Endothelial cell of umbilical vein (primary cell): ENCODE measurements at regions not wholly inside any gene's neighbourhood (a gene's known extent, or its start where the extent isn't known, plus 50 kb on each side); places are given as distances from the start of the nearest gene placed in this dataset.

ENCODE experiments used
- BruUV-seq: library from RNA; stranded (reverse); fragments of 400-500 nt; replicated peaks from 2 replicates; lab custom pipeline; 2021; lab: Mats Ljungman, UMichigan
- CTCF ChIA-PET: fragments of 300-600, 350-600 bp; sonication (Branson Sonifier 250); formaldehyde crosslinking; loops from one replicate; lab custom pipeline; 2021; ENCODE audit warnings: antibody characterized with exemption, inconsistent platforms; lab: Charles Lee
- POLR2A ChIA-PET: fragments of 300-600, 350-600 bp; sonication (Branson Sonifier 250); formaldehyde crosslinking; loops from one replicate; lab custom pipeline; 2021; ENCODE audit warnings: antibody characterized with exemption, inconsistent platforms; lab: Charles Lee
- DNase-seq: peaks from one replicate; pipeline ENCODE4 v3.0.0-alpha.2; 2011; ENCODE audit warnings: low read depth, low spot score
- FAIRE-seq: peaks from 2 replicates; lab custom pipeline; 2011; peaks lifted over from hg19 to GRCh38; lab: Jason Lieb, UNC
- H2AFZ ChIP-seq: 2 replicates; pipeline ENCODE4 v1.6.0; 2012; ENCODE audit warnings: low read depth, low read length, control low read depth, inconsistent platforms
- H3K27ac ChIP-seq: 2 replicates; pipeline ENCODE4 v1.5.1; 2011; ENCODE audit warnings: low read depth, mild to moderate bottlenecking, control low read depth, low read length, moderate library complexity; ENCODE audit not compliant: insufficient read depth
- H3K27me3 ChIP-seq, 2 experiments: 2 replicates each; pipeline versions ENCODE4 v1.6.0 to v1.6.1; 2011; ENCODE audit warnings: low read length in 2 of 2, mixed read lengths in 1 of 2; ENCODE audit not compliant: control insufficient read depth in 2 of 2, insufficient read depth in 2 of 2
- H3K36me3 ChIP-seq, 2 experiments: 2 replicates in 1 of 2; 3 replicates in 1 of 2; pipeline ENCODE4 v1.5.1; 2011; ENCODE audit warnings: low read length in 2 of 2, mild to moderate bottlenecking in 1 of 2, moderate library complexity in 1 of 2; ENCODE audit not compliant: control insufficient read depth in 2 of 2, insufficient read depth in 2 of 2; ENCODE audit errors: extremely low read depth in 1 of 2
- H3K4me1 ChIP-seq: 3 replicates; pipeline ENCODE4 v1.5.1; 2011; ENCODE audit warnings: mild to moderate bottlenecking, low read length; ENCODE audit not compliant: control insufficient read depth, insufficient read depth; ENCODE audit errors: extremely low read depth
- H3K4me2 ChIP-seq: 2 replicates; pipeline ENCODE4 v1.6.1; 2011; ENCODE audit warnings: low read length, control low read depth, mixed read lengths; ENCODE audit not compliant: insufficient read depth
- H3K4me3 ChIP-seq, 3 experiments: fragments of 200-600 bp in 1 of 3; sonication (generic), shearing (Covaris generic) in 1 of 3; replicated peaks in 1 of 3; 2 replicates each; pipeline ENCODE4 v1.5.1; 2011 to 2016; ENCODE audit warnings: control low read depth in 3 of 3, low read length in 3 of 3, mild to moderate bottlenecking in 2 of 3, inconsistent platforms in 1 of 3, low read depth in 1 of 3, moderate library complexity in 1 of 3; ENCODE audit not compliant: insufficient read depth in 1 of 3
- H3K79me2 ChIP-seq: 2 replicates; pipeline ENCODE4 v1.6.0; 2012; ENCODE audit warnings: low read length, inconsistent platforms; ENCODE audit not compliant: control insufficient read depth, insufficient read depth
- H3K9ac ChIP-seq: replicated peaks from 2 replicates; pipeline ENCODE3; 2011; ENCODE audit warnings: low read length, control low read depth; ENCODE audit not compliant: insufficient read depth; ENCODE audit errors: extremely low read depth
- H3K9me1 ChIP-seq: replicated peaks from 3 replicates; pipeline ENCODE4 v1.6.0; 2011; ENCODE audit warnings: mild to moderate bottlenecking, low read length; ENCODE audit not compliant: control insufficient read depth, insufficient read depth; ENCODE audit errors: extremely low read depth
- H3K9me3 ChIP-seq: replicated peaks from 2 replicates; pipeline ENCODE4 v1.5.1; 2012; ENCODE audit warnings: low read length, inconsistent platforms; ENCODE audit not compliant: control insufficient read depth, insufficient read depth
- H4K20me1 ChIP-seq: replicated peaks from 2 replicates; pipeline ENCODE3; 2011; ENCODE audit warnings: mild to moderate bottlenecking, low read length; ENCODE audit not compliant: control insufficient read depth, insufficient read depth; ENCODE audit errors: extremely low read depth
- EZH2 ChIP-seq: IDR thresholded peaks from 2 replicates; pipeline ENCODE4 v1.6.1; 2012; ENCODE audit warnings: borderline replicate concordance, low read depth, mild to moderate bottlenecking, moderate library complexity, low read length, inconsistent platforms; ENCODE audit not compliant: severe bottlenecking
- FOS ChIP-seq: IDR thresholded peaks from 2 replicates; pipeline ENCODE4 v1.6.1; 2011; ENCODE audit warnings: mild to moderate bottlenecking, low read length, moderate library complexity, borderline replicate concordance; ENCODE audit not compliant: insufficient read depth
- GATA2 ChIP-seq: IDR thresholded peaks from 2 replicates; pipeline ENCODE4 v1.7.0; 2011; ENCODE audit warnings: low read depth, mild to moderate bottlenecking, moderate library complexity, mixed read lengths, low read length; ENCODE audit not compliant: insufficient read length, insufficient read depth
- JUN ChIP-seq: IDR thresholded peaks from 2 replicates; pipeline ENCODE4 v1.6.1; 2011; ENCODE audit warnings: borderline replicate concordance, low read depth; ENCODE audit not compliant: insufficient read length, insufficient read depth
- MYC ChIP-seq: IDR thresholded peaks from one replicate; pipeline ENCODE4 v1.6.1; 2011; ENCODE audit warnings: mild to moderate bottlenecking, low read depth, low read length
- POLR2A ChIP-seq: IDR thresholded peaks from 2 replicates; pipeline ENCODE4 v1.6.1; 2012; ENCODE audit warnings: low read depth, mild to moderate bottlenecking, control low read depth, low read length
- POLR2AphosphoS5 ChIP-seq: IDR thresholded peaks from 2 replicates; pipeline ENCODE4 v1.6.1; 2012; ENCODE audit warnings: low read depth, mild to moderate bottlenecking, control low read depth, low read length, moderate library complexity; ENCODE audit not compliant: insufficient read depth
- dilution Hi-C: fragments of 300-500 bp; cut with MboI; formaldehyde crosslinking; loops from one replicate; pipeline ENCODE4 v1.15.0; 2019; ENCODE audit warnings: low sequenced_read_pairs; ENCODE audit not compliant: extremely low pct_ligation_motif_present
- intact Hi-C: fragments of 100-400 bp; cut with micrococcal nuclease; formaldehyde crosslinking; loops from one replicate; pipeline ENCODE4 v1.10.0; 2022
- TF ChIP-seq, protein P1 (sequence below), 2 donors: IDR thresholded peaks; 1 replicate in 1 of 2; 2 replicates in 1 of 2; pipeline ENCODE4 v1.5.1; 2011; ENCODE audit warnings: low read length in 2 of 2, mild to moderate bottlenecking in 2 of 2, moderate library complexity in 2 of 2, control low read depth in 1 of 2, inconsistent platforms in 1 of 2, low read depth in 1 of 2; ENCODE audit not compliant: insufficient read depth in 1 of 2; ENCODE audit errors: extremely low read depth in 1 of 2
- TF ChIP-seq, protein P2 (sequence below): IDR thresholded peaks from 2 replicates; pipeline ENCODE4 v1.6.1; 2011; ENCODE audit not compliant: insufficient read depth, insufficient read length

DNA sequence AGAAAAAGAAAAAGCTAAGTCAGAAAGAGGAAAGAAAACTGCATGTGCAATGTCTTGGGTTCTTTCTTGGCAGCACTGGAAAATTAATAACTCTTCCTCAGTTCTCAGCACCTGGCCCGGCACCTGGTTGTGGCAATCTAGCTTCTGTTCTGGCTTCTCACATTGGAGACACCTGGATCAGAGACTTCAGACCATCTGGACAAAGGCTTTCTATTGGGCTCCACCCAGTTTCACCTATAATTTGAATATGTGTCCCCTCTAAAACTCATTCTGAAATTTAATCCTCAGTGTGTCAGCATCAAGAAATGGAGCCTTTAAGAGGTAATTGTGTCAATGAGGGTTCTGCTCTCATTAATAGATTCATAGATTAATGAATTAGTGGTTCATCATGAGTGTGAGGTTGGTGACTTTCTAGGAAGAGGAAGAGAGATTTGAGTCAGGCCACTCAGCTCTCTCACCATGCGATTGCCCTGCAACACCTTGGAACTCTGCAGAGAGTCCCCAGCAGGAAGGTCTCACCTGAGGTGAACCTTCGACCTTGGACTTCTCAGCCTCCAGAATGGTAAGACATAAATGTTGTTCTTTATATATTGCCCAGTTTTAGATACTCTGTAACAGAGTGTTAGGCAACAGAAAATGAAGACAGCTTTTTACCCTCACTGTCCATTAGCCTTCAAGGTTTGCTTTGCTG, 679.9 kb downstream of the NTRK3 start:
- no peaks in the 10 kb centered on the region for H3K27me3 ChIP-seq
- no TSS peak for BruUV-seq
- dilution Hi-C loops, result no loop called here
- no peaks in the 10 kb centered on the region for H3K79me2 ChIP-seq
- no peak overlapping the region for H3K9ac ChIP-seq
- no peak for FAIRE-seq
- no peaks in the 10 kb centered on the region for H3K9me3 ChIP-seq
- intact Hi-C loops, result no loop called here
- no peak overlapping the region for H3K27ac ChIP-seq
- H4K20me1 ChIP-seq, result no peaks in the 10 kb centered on the region
- H2AFZ ChIP-seq, result no peak overlapping the region
- no peak for TF ChIP-seq POLR2AphosphoS5
- TF ChIP-seq MYC, result no peak
- H3K4me1 ChIP-seq, result no peaks in the 10 kb centered on the region
- H3K36me3 ChIP-seq, result no peaks in the 10 kb centered on the region
- H3K4me2 ChIP-seq, result no peak overlapping the region
- no peak for DNase-seq
- H3K9me1 ChIP-seq, result no peaks in the 10 kb centered on the region
- no peak overlapping the region for H3K4me3 ChIP-seq
- ChIA-PET POLR2A (no interaction called here), CTCF (no interaction called here)

DNA sequence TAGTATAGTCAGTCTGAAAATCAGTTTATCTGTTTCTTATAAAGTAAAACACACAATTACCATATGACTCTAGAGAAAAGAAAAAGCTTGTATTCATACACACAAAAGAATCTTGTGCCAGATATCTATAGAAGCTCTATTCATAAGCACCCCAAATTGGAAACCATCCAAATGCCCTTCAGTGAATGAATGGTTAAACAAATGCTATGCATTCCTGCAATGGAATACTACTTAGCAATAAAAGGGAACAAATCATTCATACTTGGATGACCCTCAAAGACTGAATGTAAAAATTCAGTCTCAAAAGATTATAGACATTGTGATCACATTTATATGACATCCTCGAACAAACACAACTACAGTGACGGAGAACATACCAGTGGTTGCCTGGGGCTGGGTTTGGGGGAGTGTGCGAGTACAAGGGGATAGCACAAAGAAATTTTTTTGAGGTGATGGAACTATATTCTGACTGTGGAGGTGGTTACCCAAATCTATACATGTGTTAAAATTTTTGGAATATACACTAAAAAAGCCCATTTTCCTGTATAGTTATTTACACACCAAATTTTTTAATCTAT, 680.6 kb downstream of the NTRK3 start:
- Histone ChIP-seq H3K9ac (no peak overlapping the region), H2AFZ (no peak overlapping the region), H3K4me2 (no peak overlapping the region), H3K27me3 (no peaks in the 10 kb centered on the region), H3K36me3 (no peaks in the 10 kb centered on the region), H3K4me1 (no peaks in the 10 kb centered on the region), H4K20me1 (no peaks in the 10 kb centered on the region), H3K9me1 (no peaks in the 10 kb centered on the region), H3K4me3 (no peak overlapping the region), H3K9me3 (no peaks in the 10 kb centered on the region), H3K27ac (no peak overlapping the region), H3K79me2 (no peaks in the 10 kb centered on the region)
- POLR2A ChIA-PET, result no interaction called here
- TF ChIP-seq JUN (no peak), POLR2AphosphoS5 (no peak), GATA2 (no peak), EZH2 (no peak), FOS (no peak), MYC (no peak), POLR2A (no peak)
- TF ChIP-seq, protein P1, sequence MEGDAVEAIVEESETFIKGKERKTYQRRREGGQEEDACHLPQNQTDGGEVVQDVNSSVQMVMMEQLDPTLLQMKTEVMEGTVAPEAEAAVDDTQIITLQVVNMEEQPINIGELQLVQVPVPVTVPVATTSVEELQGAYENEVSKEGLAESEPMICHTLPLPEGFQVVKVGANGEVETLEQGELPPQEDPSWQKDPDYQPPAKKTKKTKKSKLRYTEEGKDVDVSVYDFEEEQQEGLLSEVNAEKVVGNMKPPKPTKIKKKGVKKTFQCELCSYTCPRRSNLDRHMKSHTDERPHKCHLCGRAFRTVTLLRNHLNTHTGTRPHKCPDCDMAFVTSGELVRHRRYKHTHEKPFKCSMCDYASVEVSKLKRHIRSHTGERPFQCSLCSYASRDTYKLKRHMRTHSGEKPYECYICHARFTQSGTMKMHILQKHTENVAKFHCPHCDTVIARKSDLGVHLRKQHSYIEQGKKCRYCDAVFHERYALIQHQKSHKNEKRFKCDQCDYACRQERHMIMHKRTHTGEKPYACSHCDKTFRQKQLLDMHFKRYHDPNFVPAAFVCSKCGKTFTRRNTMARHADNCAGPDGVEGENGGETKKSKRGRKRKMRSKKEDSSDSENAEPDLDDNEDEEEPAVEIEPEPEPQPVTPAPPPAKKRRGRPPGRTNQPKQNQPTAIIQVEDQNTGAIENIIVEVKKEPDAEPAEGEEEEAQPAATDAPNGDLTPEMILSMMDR (IDR thresholded peaks at IDR 0.05; ENCODE audit: extremely low read depth in 1 of 2, insufficient read depth in 1 of 2, low read depth in 1 of 2, low read length in 2 of 2), result no peak
- TF ChIP-seq, protein P2, sequence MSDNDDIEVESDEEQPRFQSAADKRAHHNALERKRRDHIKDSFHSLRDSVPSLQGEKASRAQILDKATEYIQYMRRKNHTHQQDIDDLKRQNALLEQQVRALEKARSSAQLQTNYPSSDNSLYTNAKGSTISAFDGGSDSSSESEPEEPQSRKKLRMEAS, result no peak
- intact Hi-C loops (no loop called here), dilution Hi-C loops (no loop called here)
- CTCF ChIA-PET, result no interaction called here
- no peak for DNase-seq
- no TSS peak for BruUV-seq
- FAIRE-seq, result no peak
